Epidermal melanocyte (primary cell): ENCODE measurements at regions not wholly inside any gene's neighbourhood (a gene's known extent, or its start where the extent isn't known, plus 50 kb on each side); places are given as distances from the start of the nearest gene placed in this dataset.

Experiments
- DNase-seq: peaks from one replicate; pipeline ENCODE4 v3.0.0; 2011; ENCODE audit warnings: low spot score; ENCODE audit not compliant: insufficient read length

DNA sequence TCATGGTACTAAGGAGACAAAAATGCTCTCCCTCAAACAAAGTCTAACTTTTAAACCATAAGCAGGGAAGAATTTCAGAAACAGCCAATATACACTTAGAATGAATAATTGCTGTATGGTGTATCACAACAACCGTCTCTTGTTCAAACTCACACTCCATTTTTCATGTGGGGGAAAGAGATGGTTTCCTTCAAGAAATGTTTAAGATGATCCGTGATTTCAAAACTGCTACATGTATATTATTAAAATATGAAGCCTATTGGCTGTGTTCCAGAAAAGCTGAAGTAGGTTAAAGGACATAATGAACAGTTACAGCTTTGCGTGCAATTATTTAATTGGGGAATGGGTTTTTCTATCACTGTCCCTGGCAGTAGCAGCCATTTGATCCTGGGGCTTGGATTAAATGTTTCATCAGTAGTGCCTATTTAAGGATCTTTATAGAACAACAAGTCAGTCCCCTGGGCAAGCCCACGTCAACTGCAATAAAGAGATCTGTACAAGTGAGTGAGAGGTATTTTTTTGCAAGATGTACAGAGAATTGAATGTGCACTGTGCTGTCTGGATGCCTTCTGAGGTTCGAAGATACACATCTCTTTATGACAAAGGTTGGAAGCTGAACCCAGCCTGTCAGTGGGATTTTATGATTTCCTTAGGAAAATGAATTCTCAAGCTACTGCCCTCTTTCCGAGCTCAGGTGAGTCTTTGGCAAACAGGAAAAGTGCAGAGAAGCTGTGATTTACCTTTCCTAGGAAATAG is 337.2 kb upstream of the RARB start:
- no peak for DNase-seq

DNA sequence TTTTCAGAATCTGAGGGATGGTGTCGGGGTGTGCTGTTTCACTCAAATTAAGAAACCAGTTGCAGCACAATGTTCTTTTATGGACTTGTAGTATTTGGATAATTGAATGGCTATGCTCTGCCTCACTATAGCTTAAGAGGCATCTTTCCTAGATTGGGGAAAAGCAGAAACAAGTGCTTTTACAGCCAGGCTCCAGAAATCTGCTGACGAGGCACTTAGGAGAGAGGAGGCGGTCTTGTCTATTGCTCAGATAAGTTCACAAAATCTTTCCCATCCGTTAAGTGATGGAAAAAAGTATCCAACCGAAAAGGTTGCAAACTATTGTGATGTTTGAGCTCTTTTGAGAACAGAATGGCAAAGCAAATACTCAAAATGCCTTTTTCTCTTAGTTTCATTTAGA is 336.1 kb upstream of the RARB start:
- no peak for DNase-seq

DNA sequence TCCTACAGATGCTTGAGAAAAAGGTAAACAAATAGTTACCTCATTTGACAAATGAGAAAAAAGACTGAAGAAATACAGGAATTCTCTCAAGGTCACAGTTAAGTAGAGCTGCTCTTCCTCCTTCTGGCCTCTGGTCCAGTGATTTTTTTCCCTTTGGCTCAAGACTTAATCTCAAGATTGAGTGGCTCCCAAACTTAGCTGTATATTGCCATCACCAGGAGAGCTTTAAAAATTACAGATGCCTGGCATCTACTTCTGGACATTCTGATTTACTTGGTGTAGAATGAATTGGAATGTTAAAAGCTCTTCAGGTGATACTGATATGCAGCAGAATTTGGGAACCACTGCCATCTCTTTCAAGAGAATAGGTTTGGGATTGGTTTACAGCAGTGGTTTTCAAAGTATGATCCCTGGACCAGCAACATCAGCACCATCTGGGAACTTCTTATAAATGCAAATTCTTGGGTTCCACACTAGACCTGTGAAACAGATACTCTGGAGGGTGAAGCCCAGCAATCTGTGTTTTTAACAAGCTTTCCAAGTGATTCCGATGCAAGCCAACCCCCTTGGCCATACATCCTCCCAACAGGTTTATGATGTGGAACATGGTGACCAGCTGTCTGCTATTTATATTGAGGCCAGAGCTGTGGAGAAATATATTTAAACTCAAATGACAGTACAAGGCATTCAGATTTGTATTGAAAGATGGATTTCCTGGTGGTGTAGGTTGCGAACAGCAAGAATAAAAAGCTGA is 333.0 kb upstream of the RARB start:
- no peak for DNase-seq

DNA sequence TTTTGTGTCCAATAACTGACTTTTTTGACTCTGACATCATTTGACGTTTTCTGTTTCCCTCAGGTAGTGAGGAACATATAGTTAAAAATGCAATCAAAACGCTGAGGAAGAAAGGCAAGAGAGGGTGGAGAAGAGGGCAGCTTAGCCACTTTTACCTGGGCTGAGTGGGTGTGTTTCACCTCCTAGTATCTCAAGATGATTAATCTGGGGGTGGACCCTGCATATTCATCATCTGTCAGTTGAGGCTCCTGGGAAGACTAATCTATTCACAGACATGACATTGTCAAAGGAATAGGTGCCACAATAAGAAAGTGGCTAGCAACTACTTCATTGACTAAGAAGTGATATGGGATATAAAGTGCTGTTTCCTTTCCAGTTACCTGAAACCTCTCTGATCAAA is 331.5 kb upstream of the RARB start:
- no peak for DNase-seq

DNA sequence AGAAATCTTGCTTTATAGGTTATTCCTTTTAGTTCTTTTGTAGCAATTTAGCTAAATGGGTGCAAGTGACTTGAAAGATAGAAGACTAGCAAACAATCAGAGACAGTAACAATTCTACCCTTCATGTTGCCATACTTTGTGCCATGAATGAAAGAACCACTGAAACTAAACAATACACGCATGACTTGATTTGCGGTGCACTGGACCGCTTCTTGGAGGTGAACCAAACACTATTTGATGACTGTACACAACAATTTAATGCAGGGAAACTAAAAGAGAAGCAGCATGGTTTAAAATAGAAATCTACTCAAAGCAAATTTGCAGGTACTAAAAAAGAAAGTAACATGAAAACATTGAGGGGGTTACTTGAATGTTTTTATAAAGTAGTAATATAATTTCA is 331.0 kb upstream of the RARB start:
- no peak for DNase-seq

DNA sequence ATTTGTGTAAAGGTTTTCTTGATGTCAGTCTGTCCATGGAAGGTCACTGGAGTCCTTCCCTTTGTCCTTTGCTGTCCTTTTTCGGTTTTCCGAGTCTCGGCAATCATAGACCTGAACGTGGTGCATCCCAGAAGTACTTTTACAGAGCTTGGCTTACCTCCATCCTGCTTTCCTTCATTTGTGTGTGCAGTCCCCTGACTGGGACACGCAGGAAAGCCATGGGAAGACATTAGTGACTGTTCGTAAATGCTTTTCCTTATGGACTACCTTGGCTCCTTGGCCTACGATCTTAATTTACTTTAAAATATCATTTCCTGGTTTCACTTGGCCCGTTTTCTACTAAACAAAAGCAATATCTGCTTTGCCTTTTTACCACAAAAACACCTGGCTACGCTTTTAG is 328.4 kb upstream of the RARB start:
- DNase-seq, result no peak

DNA sequence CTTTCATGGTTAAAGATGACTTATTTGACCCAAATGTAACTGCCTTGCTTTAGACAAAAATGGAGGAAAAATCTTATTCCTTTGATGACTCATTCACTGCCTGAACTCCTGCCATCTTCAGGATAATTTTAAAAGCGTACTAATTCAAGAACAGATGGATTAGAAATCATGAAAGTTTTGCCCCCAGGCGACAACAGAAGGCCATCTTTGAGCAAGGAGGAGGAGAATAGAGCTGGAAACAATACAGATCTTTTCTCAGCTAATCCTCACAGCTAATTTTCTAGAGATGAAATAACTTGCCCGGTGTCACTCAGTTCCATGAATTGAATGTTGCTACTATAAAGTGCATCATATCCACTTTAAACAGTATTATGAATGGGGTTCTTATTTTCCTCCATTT is 324.7 kb upstream of the RARB start:
- DNase-seq, result no peak

DNA sequence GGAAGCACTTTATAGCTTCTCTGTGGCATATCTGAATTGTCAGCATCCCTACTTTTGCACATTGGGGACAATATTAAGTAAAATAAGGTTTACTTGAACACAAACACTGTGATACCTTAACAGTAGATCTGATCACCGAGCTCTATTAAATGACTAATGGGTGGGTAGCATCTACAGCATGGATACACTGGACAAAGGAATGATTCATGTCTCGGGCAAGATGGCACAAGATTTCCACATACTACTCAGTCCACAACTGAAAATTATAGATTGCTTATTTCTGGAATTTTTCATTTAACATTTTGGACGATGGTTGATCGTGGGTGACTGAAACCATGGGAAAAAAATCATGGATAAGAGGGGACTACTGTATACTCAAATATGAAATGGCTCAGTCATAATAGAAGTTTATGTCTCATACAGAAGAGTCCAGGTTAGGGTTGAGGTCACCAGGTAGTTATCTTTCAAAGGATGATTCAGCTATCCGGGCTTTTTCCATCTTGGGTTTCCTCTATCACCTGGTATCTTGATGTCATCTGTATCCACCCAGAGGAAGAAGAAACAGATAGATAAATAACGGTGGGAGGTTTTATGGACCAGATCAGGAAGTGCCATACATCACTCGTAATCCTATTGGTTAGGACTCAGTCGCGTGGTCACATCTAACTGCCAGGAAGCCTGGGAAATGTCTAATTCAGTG is 320.0 kb upstream of the RARB start:
- DNase-seq, result no peak

DNA sequence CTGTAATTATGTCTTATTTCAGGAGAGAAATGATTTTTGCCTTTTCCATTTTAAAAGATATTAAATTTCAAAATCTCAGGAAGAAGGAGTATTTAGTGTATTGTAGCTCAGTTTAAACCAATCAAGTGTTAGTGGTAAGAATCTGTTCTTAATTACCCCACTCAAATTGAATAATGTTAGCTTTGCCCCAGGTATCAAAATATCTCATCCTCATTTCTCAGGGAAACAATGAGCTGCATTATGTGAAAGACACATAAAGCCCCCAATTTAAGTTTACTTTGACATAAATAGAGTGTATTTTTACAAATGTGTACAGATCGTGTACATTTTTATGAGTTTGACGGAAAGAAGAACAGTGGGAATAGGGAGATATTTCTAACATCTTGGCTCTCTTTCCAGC is 317.4 kb upstream of the RARB start:
- no peak for DNase-seq

DNA sequence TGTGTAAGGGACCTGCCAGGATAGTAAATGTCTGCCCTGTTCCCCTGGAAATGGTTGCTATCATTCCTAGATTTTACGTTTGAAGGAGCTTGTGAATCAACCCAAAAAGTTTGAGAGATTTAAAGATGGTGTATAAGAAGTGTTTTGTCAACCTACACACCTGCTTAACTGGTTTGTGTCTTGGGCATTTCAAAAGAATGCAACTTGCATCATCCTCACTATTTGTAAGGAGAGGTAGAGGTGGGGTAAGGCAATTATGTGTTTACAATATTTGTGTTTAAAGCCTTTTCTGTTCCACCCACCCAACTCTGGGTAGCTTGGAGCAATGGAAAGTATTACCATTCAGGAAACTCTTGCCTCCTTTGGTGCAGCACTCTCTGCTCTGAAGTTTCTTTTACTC is 314.2 kb upstream of the RARB start:
- no peak for DNase-seq

DNA sequence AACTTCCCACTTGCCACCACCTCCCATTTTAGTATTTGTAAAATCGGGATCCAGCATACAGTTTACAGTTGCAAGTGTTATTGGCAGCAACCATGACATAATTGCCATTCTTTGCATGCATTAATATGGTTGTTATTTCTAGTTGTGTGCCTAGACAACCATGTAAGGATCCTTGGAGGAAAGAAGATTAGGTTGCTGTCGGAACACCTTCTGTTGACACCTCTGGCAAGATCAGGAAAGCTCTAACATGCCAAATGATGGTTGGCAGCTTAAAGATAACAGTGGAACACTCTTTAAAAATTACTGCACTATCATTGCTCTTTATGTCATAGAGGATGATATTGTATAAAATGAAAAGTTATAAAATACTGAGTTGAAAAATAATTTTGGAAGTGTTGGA is 313.5 kb upstream of the RARB start:
- DNase-seq, result no peak

DNA sequence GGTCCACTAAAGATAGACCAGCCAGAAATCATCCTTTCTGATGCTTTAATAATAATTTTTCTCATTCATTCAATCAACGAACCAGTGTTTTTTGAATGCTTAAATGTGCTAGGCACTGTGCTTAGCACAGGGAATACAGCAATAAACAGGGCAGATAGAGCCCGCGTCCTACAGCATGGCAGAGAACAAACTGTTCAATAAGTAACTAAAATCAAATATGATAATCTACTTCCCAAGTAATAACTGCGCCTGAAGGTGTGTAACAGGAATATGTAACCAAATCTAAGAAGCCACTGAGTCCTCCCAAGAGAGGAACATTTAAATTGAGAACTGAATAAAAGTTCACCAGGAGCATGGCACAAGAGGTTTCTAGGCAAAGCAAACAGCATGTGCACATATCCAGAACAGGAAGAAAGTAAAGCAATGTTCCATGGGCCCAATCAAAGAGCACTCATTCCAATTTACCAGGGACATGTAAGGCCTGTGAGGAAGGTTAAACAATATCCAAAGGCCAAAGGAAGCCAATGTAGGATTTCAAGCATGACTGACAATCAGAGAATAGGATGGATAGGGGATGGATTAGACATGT is 311.0 kb upstream of the RARB start:
- no peak for DNase-seq

DNA sequence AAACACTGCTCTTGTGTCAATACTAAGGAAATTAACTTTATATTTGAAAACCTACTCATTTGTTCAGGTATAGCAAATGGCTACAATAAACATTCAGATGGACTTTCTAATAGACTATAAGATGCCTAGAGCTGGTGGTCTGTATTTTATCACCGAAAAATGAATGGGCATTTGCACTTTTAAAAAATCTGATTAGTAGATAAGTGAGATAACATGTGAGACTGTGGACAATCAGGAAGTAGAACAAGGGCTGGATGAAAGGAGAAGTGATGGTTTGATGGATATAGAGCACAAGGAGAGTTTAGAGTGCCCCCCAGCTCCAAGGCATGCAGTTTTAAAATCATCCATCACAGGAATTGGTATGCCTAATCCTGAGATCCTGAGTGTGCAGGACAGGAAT is 308.4 kb upstream of the RARB start:
- no peak for DNase-seq

DNA sequence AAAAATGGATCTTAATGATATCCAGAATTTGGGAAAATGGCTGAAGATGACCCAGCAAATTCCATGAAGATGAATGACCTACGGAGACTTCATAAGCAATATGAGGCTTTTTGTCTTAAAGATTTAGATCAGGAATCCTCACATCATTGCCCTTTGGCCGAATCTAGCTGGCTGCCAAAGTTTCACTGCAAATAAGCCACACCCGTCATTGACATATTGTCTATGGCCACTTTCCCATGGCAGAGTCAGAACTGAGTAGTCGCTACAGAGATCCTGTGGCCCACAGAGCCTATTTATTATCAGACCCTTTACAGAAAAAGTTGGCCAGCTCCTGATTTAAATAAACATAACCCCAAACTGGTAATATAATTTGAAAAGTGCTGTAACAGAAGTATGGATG is 307.4 kb upstream of the RARB start:
- no peak for DNase-seq

DNA sequence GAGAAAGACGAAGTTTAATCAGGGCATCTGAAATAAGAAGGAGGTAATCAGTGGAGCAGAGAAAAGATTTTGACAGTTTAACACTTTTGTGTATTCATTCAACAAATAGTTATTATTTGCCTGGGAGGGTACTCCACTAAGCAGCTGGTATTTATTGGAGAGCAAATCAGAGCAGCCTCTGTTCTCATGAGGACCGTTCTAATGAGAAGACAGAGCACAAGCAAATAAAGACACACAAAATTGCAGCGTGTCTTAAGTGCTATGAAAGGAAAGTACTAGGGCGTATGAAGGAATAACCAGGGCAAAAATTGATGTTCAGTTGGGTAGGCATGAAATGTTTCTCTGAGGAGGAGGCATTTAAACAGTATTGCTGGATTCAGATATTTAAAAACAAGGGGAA is 302.9 kb upstream of the RARB start:
- DNase-seq, result no peak

DNA sequence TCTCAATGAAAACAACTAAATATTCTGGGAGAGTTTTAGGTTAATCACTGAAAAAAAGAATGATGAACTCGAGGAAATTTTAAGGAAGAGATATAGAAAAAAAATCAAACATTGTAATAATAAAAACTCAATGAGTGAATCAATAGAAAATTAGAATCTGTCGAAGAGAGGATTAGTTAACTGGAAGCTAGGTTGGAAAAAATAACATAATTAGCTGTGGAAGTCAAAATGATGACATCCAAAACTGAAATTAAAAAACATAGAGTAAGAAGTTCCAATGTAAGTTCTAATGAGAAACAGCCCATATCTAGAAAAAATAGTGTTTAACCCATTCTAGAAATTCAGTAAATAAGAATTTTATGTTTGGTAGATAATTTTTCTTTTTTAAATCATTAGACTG is 299.3 kb upstream of the RARB start:
- no peak for DNase-seq

DNA sequence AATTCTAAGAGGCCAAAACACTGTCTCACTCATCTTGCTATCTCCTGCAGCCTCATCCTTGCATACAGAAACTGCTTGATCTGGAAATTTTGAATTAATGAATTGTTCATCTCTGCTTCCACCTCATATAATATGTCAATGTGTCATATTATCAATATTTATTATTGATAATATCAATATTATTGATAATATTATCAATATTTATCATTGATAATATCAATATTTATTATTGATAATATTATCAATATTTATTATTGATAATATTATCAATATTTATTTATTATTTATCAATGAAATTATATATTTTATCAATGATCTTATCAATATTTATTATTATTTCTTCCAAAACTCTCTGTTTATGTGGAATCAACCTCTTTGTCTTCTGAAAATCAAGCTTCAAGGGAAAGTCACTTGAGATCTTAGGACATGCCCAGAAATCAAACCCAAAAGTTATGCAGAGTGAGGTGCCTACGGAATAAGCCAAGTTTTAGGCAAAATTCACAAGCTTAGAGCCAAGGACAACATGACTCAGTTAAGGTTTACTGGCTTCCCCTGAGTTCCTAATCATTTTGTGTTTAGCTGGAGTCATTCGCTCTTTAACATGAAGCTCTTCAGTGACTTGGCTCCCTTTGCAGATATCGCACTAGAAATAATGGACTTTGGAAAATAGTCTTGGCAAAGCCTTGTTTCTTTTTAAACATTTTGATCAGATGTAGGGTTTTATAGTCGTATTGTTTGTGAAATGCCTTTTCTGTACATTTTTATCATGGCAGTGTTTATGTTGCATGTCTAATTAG is 297.1 kb upstream of the RARB start:
- DNase-seq, result no peak

DNA sequence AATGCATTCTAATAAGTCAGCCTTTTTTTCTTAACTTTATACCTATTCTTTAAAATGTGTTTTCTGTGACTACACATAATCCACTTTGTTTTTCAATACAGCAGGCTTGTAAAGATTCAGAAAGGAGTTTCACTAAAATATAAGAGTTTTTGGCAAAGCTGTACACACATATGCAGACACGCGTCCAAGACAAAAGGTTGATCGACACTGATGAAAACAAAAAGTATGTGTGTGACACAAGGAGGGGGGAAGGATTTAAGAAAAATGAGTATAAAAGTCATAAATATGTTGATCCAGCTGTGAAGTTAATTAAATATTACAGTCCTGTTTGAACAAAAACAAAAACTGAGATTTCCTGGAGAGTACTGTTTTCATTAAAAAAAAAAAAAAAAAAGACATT is 294.5 kb upstream of the RARB start:
- DNase-seq, result no peak

DNA sequence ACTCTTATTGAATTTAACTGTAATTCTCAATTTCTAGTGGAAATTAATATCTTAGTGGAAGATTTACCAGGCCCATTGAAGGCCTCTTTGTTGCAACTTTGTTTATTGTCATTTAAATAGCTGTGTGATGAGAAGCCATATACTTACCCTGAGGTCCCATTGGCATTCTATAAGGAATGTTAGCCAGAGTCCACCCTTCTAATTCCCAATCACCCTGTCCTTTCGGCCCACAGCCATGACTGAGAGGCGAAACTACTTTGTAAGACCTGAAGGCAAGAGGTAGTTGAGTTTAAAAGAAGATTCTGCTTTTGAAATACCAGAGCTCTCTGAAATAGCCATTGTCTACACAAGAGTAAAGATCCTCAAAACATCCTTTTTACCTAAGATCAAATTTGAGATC is 290.5 kb upstream of the RARB start:
- DNase-seq, result no peak

DNA sequence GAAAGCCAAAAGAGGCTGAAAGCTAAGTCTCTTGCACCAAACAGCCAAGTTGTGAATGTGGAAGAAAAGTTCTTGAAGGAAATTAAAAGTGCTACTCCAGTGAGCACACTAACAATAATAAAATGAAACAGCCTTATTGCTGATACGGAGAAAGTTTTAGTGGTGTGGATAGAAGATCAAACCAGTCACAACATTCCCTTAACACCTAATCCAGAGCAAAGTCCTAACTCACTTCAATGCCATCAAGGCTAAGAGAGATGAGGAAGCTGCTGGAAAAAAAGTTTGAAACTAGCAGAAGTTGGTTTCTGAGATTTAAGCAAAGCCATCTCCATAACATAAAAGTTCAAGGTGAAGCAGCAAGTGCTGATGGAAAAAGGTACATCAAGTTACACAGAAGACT is 288.8 kb upstream of the RARB start:
- no peak for DNase-seq

DNA sequence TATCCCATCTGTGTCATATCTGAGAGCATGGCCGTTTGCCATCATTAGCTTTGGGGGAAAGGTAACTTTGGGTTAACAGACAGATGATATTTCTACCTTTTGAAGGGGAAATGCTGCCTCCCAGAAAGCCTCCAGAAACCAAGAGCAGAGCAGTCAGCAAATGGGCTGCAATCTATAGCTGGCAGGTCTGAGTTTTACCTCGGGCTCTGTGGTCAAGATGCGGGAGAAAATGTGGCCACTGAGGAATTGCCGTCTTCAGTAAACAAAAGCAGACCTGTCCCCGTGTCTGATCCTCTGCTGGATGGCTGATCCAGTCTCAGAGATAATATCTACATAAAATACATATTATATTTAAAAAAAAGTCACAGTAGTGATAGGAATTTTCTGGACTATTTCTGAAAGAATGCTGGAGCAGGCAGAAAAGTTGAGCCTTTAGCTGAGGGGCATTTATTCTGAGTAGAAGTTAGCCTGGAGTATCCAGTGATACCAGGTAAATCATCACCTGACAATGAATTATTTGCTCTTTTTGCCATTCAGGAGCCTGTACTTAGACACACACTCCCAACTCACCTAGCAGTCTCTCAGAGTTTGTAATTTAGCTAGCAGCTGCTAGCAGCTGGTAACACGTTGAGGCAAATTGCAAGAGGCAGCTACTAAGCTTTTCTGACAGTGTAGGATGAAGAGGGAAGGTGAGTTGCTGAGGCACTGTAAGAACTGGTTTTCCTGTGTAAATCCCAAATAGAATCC is 285.3 kb upstream of the RARB start:
- no peak for DNase-seq
